KBM-7 (cell line): ENCODE measurements at regions not wholly inside any gene's neighbourhood (a gene's known extent, or its start where the extent isn't known, plus 50 kb on each side); places are given as distances from the start of the nearest gene placed in this dataset.
A peak's percentile ranks its signal among the peaks of the same experiment; 100 is the strongest.

ENCODE experiments used
- DNase-seq: peaks from one replicate; pipeline ENCODE4 v3.0.0-alpha.2; 2015
- in situ Hi-C: fragments of 300-500 bp; cut with MboI; formaldehyde crosslinking; loops from 2 replicates; pipeline ENCODE4 v1.14.3; 2020; ENCODE audit warnings: low sequenced_read_pairs, low pct_unique_long_range_greater_than_20kb, mixed read lengths

DNA sequence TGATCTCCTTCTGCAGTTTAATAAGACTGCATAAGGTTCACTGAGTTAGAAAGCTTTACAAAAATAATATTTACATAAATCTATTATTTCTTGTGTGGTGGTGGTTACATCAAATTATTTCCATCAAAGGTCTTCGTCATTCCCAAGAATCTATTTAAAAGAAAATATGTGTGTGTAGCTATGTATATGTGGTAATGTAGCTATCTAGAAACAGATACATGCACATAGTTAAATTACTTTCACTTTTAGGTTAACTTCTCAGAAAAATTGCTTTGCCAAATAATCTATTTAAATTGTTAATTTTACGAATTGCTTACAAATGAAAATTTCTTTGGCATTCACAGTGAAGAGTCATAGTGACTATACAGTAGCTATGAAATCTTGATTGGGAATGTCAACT, 633.2 kb downstream of the DMRTA1 start:
- in situ Hi-C loops: no loop called here
- no peak for DNase-seq

- DNase-seq: no peak
- in situ Hi-C loops: no loop called here
Measured at GRCh38 chr9:23081377-23081776, 634.8 kb downstream of the DMRTA1 start.

GRCh38 chr9:23088932-23089364, 642.3 kb downstream of the DMRTA1 start:
- DNase-seq: no peak

GRCh38 chr9:23117616-23118015, 671.0 kb downstream of the DMRTA1 start:
- in situ Hi-C loops: no loop called here
- no peak for DNase-seq

More at GRCh38 chr9:23088932-23089364, 642.3 kb downstream of the DMRTA1 start:
- in situ Hi-C loops: no loop called here

- DNase-seq: no peak
- in situ Hi-C loops: no loop called here
Measured at GRCh38 chr9:23120630-23121029, 674.0 kb downstream of the DMRTA1 start.

DNA sequence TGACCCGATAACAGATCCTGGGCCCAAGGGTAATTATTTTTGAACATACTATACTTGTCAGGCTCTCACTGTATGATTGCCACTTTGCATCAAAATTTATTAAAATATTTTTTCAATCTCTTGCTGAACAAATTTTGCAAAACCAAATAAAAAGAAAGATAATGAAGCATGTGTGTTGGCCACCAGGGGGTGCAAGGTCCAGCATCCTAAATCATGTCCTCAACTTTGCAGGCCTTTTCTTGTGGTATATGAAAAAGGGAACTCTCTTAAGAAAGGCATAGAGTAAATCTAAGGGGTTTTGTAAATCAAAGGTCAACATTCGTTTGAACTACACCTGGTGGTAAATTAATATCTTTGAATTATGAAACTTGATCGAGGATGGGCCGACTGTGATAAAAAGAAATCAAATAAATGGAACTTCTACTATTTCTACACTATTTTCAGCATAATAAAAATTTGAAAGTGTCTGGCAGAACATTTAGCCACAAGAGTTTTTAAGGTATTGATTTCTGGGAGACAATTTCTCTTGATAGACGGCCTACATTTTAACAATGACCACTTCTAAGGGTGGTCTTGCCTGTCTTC, 676.5 kb downstream of the DMRTA1 start:
- in situ Hi-C loops: no loop called here

DNA sequence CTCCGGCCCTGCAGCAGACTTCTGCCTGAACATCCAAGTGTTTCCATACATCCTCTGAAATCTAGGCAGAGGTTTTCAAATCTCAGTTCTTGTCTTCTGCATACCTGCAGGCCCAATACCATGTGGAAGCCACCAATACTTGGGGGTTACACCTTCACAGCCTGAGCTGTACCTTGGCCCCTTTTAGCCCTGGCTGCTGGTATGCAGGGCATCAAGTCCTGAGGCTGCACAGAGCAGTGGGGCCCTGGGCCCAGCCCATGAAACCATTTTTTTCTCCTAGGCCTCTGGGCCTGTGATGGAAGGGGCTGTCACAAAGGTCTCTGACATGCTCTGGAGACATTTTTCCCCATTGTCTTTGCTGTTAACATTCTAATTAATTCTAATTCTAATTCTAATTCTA, 680.6 kb downstream of the ELAVL2 start:
- in situ Hi-C loops: no loop called here

More for the DNA sequence above, 676.5 kb downstream of the DMRTA1 start:
- peak; percentile 48 for DNase-seq

DNA sequence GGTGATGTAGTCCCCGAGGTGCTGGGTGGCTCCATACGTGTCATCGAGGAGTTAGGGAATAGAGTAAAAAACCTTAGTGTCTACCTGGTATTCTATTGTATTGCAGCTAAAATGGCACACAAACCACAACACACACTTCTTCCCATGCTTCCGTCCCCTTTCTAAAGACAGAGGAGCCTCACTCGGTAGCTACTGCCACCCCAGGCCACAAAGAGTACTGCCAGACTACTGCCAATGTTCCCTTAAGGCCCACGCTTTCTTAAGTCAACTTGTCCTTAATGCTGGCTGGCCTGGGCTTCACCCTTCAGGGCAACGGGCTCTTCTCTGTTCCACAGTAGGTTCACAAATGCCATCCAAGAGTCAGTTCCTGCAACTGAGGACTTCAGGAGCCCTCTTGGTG, 673.0 kb downstream of the ELAVL2 start:
- peak; percentile 1 for DNase-seq
- in situ Hi-C loops: no loop called here

More for the DNA sequence above, 680.6 kb downstream of the ELAVL2 start:
- no peak for DNase-seq

GRCh38 chr9:23160491-23160890, 665.5 kb downstream of the ELAVL2 start:
- no peak for DNase-seq
- in situ Hi-C loops: no loop called here

DNA sequence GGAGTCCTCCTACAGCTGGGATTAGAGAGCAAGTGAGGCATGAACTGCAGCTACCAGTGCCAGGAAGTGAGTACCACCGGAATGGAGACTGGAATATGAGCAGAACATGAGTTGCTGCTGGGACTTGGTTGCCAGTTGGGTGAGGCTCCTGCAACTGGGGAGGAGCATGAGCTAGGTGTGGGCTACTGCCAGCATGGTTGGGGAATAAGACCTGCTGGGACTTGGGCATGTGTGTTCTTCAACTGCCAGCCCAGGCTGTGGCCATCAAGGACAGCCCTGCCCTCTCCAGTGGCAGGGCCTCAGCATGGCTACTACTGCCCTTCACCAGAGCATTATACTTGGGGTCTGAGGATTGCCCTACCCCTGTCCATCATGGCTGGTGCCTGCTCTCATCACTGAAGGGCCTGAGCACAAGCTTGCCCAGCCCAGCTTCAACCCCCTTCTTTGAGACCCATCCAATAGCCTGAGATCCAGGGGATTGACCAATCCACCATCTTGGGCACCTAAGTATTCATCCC, 665.0 kb downstream of the ELAVL2 start:
- in situ Hi-C loops: no loop called here
- no peak for DNase-seq

- in situ Hi-C loops: no loop called here
- no peak for DNase-seq
Measured at GRCh38 chr9:23162789-23163188, 663.3 kb downstream of the ELAVL2 start.

- in situ Hi-C loops: no loop called here
- DNase-seq: no peak
Measured at GRCh38 chr9:23171479-23171878, 654.6 kb downstream of the ELAVL2 start.

DNA sequence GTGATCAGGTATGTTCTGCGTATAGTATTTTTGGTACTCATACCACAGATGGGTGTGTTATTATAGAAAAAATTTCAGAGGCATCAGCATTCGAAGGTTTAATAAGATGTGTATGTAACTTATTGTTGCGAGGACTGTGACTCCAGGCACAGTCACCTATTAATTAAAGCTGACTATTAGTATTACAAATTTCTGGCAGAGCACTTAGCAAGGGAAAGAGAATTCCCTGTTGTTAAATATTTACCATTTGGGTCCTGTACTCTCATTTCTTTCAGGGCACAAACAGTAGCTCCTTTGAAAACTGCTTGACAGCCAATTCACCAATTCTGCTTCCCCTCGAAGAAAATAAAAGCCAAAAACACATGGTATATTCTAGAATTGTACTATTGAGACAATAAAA, 653.8 kb downstream of the ELAVL2 start:
- no peak for DNase-seq
- in situ Hi-C loops: no loop called here

DNA sequence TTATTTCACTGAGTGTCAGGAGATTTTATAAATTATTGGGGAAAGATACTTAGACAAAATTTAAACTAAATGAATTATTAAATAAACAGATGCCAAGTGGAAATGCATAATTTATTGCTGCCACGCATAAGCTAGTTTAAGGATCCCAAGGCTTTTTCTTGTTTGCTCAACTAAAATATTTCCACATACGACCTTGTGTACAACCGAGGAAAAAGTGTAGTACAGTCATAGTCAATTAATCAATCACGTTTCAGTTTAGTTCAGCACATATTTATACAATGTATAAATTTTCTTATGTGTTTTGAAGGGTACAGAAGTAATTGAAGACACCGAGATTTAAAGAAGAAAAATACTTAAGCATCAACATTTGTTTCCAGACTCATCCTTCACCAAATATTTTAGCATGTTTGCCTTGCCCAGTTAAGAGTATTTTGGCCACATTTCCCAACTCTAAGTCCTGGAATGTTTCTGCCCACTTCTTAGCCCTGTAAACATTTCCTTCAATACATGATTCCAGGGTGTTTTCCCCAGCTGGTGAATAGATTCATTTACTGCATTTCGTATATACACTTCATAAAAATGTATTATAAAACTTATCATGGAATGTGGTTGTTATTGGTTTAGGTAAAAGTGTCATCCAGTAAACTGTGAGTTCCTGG, 652.9 kb downstream of the ELAVL2 start:
- DNase-seq: no peak
- in situ Hi-C loops: no loop called here

DNA sequence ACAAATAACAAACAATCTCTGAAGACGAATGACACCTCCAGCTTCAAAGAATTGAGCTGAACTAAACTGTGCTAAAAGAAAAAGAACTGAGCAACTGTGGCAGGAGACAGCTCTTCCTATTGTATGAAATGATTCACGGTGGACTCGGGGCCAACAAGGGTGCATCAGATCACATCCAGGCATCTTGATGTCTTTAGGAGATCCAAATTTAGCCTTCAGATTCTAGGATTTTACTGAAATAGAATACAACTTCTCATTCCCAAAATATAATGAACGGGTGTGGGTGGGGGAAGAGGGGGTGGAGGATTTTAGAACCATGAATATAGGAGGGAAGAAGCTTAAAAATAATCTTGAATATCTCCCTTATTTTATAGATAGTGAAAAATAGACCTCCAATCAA, 631.8 kb downstream of the ELAVL2 start:
- in situ Hi-C loops: no loop called here
- DNase-seq: no peak

- in situ Hi-C loops: no loop called here
- no peak for DNase-seq
Measured at GRCh38 chr9:23215688-23216087, 610.4 kb downstream of the ELAVL2 start.

GRCh38 chr9:23219471-23219870, 606.6 kb downstream of the ELAVL2 start:
- no peak for DNase-seq
- in situ Hi-C loops: no loop called here

GRCh38 chr9:23220171-23220570, 605.9 kb downstream of the ELAVL2 start:
- DNase-seq: no peak
- in situ Hi-C loops: no loop called here

DNA sequence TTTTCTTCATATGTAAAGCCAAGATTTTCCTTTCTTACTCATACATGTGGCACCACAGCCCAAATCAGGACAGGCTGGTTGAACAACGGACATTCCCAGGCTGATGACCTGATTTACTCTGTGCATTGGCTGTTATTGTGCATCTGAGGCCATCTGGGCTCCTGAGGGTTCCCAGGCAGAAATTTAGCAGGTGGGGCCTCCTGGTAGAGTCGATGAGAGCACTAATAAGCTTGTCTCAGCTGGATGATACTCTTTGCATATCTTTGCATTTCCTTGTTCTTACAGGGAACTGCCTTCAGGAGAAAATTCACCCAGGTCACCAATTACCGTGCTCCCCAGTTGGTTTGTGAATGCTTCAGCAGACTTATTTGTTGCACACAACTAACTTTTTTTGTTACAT, 605.1 kb downstream of the ELAVL2 start:
- DNase-seq: no peak
- in situ Hi-C loops: no loop called here

DNA sequence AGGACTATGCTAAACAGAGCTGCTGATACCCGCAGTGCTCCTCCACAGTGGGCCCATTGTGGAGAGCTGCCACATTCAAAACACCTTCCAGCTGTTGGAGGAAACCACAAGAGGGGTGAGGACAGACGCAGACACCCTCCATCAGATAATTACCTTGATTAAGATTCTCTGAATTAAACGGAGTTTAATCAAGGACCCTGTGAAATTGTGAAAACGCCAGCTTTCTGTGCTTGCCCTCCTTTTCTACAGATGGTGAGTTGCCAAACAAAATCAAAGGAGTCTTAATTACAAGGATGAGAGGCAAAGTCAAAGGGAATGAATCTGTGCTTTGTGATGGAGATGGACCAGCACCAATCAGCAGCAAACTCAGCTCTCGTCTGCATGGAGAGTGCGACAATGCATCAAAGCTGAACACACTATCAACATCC, 596.1 kb downstream of the ELAVL2 start:
- no peak for DNase-seq
- in situ Hi-C loops: no loop called here

- DNase-seq: no peak
- in situ Hi-C loops: no loop called here
Measured at GRCh38 chr9:23232831-23233230, 593.2 kb downstream of the ELAVL2 start.
